ENCODE measurements at regions not wholly inside any gene's neighbourhood (a gene's known extent, or its start where the extent isn't known, plus 50 kb on each side); places are given as distances from the start of the nearest gene placed in this dataset.

DNA sequence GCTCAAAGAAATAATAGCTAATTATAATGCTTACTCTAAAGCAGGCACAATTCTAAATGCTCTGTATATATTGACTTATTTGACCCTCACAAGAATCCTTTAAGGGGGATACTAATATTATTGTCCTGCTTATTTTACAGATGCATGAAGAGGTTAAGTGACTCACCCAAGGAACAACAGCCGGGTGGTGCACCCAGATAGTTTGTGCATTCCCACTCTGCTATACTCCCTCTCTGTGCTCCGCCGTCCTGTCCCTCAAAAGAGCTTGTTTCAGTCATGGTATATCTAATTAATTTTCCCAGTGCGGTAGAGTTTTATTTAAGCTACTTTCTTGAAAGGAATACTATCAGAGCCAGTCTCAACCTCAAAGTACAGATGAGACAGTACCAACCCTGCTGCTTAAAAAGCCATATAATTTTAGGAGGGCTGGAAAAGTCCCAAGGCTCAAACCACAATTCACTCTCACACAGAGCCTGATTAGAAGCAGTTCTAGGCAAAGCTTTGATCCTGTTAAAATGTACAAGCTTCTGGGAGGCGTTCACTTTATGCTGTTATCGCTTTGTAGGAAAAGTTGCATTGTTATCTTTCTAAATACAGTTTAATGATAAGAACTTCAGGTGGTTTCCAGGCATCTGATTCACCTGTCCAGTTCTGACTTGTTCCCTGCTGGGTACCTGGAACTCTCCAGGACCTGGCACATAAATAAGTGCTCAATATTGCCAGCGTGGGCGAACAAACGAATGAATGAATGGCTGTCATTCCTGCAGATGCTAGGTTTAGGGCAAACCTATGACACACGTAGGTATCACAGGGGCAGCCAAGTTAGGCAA, 261.5 kb upstream of the KLF14 start:
- DNase-seq (ENCODE audit: low read depth in 3 of 3), result no peak

DNA sequence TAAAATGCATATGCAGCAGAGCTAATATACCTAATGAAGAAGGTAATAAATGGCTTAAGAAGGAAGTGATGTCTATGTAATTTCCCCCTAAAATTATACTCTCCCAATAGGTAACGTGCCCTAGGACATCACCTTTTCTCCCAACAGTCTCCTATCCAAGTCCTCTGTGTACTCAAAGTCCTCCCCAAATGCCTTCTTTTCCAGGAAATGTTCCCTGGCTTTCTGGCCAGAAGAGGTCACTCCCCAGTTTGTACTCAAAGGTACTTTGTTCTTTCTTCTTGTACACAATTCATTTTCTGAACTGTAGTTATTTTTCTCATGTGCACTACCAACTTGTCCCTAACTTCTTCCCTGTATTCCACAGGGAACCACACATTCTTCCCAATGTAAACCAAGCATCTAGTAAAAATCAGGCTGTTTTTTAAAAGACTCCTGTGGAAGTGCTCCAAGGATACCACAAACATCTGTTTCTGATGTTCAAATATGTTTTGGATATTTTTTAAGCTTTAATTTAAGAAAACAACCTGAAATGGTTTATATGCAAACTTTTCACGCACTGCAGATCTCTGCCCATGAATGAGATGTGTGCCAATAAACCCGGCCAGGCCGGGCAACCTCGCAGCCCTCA, 262.3 kb upstream of the KLF14 start:
- no peak for DNase-seq (ENCODE audit: low read depth in 3 of 3)

- DNase-seq (ENCODE audit: low read depth in 3 of 3), result no peak
These were observed 262.8 kb upstream of the KLF14 start for GRCh38 chr7:130996833-130997231.

- DNase-seq (ENCODE audit: low read depth in 3 of 3), result no peak
These were observed 265.1 kb upstream of the KLF14 start for GRCh38 chr7:130998993-130999602.

DNA sequence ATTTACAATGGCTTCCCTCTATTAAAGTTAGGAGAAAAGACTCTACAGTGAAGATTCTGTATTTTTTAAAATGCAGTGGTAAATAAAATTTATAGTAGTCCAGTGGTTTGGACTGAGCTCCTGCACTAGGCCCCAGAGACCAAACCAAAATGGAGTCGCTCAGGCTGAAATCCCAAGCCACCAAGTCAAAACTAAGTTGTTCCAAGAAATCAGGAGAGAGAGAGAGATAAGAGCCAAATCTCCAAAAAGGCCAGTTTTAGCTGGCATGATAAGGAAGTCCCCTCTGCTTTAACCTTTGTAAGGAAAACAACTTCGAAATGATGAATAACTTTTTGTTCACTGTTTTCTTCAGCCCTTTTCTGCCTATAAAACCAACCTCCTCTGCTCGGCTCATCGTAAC, 265.9 kb upstream of the KLF14 start:
- no peak for DNase-seq (ENCODE audit: low read depth in 3 of 3)

- no peak for DNase-seq (ENCODE audit: low read depth in 3 of 3)
These were observed 266.4 kb upstream of the KLF14 start for GRCh38 chr7:131000389-131000788.

- no peak for DNase-seq (ENCODE audit: low read depth in 3 of 3)
These were observed 266.9 kb upstream of the KLF14 start for GRCh38 chr7:131000873-131001272.

- no peak for DNase-seq (ENCODE audit: low read depth in 3 of 3)
These were observed 268.6 kb upstream of the KLF14 start for GRCh38 chr7:131002600-131002999.

DNA sequence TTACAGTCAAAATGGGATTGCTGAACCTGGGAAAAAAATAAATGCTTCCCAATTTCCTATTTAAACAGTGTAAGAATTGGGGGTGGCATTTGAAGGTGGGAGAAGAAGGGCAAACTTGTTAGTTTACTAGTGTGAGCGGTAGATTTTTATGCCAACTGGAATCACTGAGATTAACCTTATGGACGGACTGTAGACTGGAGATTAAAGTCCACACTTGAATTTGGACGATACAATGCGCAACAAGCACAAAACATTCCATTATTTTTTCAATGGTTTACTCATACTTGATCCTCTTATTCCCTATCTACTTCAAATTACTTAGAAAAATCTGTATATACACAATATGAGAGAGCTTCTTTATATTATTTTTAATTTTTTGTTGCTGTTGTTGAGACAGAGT, 269.6 kb upstream of the KLF14 start:
- DNase-seq (ENCODE audit: low read depth in 3 of 3), result no peak

DNA sequence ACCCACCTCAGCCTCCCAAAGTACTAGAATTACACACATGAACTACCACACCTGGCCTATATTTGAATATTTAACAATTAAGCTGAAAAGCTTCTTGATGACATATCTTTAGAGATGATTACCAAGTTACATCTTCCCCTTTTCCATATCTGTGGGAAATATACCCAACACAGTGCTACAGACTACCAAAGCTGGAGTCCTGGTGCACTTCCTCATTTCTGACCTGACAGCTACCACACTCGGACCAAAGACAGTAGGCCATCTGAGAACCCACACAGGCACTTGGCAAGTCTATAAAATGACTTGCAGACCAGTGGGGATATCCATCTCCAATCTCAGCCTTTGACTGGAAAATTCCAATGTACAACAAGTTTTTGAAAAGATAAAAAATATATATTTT, 270.4 kb upstream of the KLF14 start:
- no peak for DNase-seq (ENCODE audit: low read depth in 3 of 3)

DNA sequence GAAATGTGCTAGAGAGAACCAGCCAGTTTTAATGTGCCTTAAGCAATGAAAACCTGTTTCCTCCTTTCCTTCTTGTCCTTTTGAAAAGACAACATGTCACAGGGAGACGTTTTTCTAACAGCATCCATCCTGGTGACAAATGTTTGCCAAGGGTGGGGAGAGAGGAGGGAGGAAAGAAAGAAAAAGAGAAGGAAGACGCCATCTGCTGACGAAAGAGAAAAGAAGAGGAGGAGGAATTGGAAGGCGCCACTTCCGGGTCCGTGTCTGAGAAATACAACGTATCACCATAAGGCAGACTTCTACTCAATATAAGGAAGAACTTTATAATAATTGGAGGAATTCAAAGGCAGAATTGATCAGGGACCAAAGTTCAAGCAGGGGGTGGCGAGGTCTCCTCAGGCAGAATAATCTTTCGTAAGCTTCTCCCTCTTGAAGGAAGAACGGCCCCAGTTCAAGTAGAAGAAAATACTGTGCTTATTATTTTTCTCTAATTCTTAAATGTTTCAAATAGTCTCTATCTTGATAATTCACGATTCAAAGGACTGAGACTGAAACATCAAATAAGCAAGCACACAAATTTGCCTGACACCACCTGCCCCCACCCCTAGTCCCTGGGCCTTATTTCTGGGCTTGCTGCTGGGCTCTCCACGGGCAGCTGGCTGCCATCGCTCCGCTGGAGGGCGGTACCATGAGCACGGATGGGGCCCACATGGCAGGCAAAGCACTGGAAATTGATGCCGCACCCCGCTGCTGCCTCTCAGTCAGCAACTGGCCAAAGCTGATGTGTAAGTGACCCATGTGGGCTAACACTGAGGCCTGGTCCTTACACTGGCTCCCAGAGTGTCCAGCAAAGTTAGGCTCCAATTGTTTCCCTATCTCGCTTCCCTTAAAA, 273.7 kb upstream of the KLF14 start:
- peak in 1 of 3 donors; percentile 60 for DNase-seq (ENCODE audit: low read depth in 3 of 3)

DNA sequence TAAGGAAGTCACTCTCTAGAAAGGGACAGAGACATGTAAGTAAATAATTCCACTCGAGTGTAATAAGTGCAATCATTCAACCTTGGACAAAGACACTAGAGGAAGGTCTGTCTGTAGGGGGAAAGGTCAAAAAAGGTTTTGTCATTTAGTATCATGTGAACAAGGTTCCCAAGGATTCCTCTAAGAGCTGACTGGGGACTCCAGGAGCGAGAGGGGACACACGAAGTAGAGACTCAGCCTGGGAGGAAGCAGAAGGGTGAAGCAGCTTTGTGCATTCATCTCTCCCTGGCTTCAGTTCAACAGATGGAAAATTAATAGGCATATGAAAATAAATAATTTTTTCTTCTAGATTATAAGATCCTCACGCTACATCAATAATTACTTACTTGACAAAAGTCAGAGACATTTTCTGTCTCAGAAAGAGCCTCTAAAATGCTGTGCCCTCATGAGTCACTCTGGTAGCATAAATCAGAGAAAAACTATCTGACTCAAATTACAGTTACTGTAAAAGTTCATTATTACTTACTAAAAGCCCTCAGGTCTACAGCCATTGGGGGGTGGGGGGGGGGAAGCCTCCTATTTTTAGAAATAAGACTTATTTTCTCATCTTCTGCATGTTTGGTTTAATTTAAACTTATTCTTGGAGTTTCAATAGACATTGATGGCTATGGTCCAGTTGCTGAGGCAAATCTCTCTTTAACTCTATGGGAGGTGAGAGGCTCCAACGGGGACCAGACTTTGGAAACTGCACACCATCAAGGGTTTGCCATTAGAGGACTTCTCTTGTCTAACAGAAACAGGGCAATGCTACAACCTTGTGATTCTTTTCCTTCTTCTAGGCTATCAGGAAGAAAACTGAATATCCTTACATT, 275.1 kb upstream of the KLF14 start:
- DNase-seq (ENCODE audit: low read depth in 3 of 3), result no peak

GRCh38 chr7:131010029-131010716, 276.2 kb upstream of the KLF14 start:
- no peak for DNase-seq (ENCODE audit: low read depth in 3 of 3)

- DNase-seq (ENCODE audit: low read depth in 3 of 3), result no peak
These were observed 276.9 kb upstream of the KLF14 start for GRCh38 chr7:131010717-131011431.

DNA sequence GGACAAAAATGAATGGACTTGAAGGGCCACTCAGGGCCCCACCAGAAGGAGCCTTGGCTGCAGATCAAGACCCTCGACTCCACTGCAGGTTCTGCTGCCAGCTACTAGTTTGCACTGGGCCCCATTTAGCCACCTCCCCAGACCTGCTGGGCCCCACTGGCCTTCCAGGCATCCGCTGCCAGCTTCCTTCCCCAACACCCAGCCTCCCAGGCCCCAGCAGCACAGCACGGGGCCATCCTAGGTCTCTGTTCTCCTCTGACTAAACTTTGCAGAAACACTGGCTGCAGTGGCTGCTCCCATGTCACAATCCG, 277.4 kb upstream of the KLF14 start:
- DNase-seq (ENCODE audit: low read depth in 3 of 3), result peak in 1 of 3 donors; percentile 41

DNA sequence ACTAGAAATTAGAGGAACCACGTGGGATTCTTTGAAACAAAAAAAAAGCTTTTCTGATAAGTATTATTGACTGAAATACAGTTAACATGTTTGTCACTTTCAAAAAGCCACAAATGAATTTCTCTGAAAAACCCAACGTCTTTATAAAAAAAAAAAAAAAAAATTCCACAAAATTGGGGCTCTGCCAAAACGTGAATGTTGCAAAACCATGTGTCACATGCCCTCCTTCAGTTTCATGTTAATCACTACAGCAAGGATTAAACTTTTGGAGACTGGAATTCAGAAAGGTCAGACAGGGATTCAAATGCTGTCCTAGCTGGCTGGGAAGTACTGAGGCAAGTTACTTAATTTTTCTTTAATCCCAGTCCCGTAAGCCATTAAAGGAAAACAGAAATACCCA, 278.0 kb upstream of the KLF14 start:
- DNase-seq (ENCODE audit: low read depth in 3 of 3), result no peak

DNA sequence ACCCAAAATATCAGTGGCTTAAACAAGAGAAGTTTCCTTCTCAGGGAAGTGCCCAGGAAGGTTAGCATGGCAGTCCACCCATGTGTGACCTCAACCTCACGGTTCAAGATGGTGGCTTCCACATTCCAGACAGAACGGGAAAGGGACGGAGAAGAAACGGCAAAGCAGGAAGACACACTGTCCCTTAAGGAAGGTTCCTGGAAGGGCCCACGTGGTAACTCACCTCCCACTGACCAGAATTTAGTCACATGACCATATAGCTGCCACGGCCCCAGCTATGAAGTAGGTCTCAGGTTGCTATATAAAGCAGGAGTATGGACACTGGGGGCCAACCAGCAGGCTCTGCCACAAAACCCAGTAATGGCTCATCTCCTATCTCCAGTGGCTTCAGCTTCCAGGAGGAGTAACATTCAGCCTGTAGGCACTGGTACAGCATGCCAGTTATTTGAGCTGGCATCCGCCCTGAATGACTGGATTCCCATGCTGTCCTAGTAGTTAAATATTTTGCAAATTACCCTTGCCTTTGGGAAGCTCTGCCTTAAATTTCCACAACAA, 278.5 kb upstream of the KLF14 start:
- no peak for DNase-seq (ENCODE audit: low read depth in 3 of 3)

DNA sequence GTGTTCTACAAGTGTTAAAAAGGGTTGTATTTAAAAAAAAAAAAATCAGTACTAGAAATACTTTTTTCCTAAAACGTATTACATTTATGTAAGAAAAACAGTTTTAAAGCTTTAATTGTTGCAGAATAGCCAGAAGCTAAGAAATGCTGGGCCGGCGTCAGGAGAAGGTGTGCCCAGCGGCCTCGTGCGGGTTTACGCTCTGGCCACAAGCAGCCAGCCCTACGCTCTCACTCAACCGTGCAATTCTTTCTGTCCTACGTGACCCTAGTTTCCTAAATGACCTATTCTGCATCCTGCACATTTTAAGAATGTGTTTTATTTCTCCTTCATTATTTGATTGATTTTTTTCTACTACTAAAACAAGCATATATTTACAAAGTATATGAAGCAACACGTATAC, 279.7 kb upstream of the KLF14 start:
- no peak for DNase-seq (ENCODE audit: low read depth in 3 of 3)

- DNase-seq (ENCODE audit: low read depth in 3 of 3), result no peak
These were observed 281.1 kb upstream of the KLF14 start for GRCh38 chr7:131014906-131015656.
